HFFc6 (cell line): ENCODE measurements at regions not wholly inside any gene's neighbourhood (a gene's known extent, or its start where the extent isn't known, plus 50 kb on each side); places are given as distances from the start of the nearest gene placed in this dataset.
"Not testable (repeated sequence)": the region's sequence is repeated elsewhere in the genome, so short reads cannot be mapped to it uniquely, and the experiment has no call there.

Source experiments
- DNase-seq: peaks from one replicate; pipeline ENCODE4 v3.0.0-alpha.2; 2018
- H3K27ac Mint-ChIP-seq: 2 replicates; pipeline ENCODE4 v1.8.0; 2020; ENCODE audit warnings: mild to moderate bottlenecking, mixed read lengths
- H3K27me3 Mint-ChIP-seq: 2 replicates; pipeline ENCODE4 v1.8.0; 2021; ENCODE audit warnings: mild to moderate bottlenecking, moderate library complexity, mixed read lengths; ENCODE audit not compliant: insufficient read depth
- H3K36me3 Mint-ChIP-seq: 2 replicates; pipeline ENCODE4 v1.8.0; 2021; ENCODE audit warnings: low read depth, mixed read lengths
- H3K4me1 Mint-ChIP-seq: 2 replicates; pipeline ENCODE4 v1.8.0; 2020; ENCODE audit warnings: low read depth, mixed read lengths
- H3K4me3 Mint-ChIP-seq: 2 replicates; pipeline ENCODE4 v1.8.0; 2020; ENCODE audit warnings: mild to moderate bottlenecking, moderate library complexity, mixed read lengths
- H3K9me3 Mint-ChIP-seq: 2 replicates; pipeline ENCODE4 v1.8.0; 2020; ENCODE audit warnings: mild to moderate bottlenecking, mixed read lengths
- CTCF ChIP-seq: fragments of 200-600 bp; sonication (generic); IDR thresholded peaks from 2 replicates; pipeline ENCODE4 v1.5.0; 2021; ENCODE audit warnings: antibody characterized with exemption, mild to moderate bottlenecking

GRCh38 chr17:31798205-31798724 is 60.8 kb downstream of the COPRS start:
- DNase-seq = no peak
- Mint-ChIP-seq H3K36me3 (no peaks in the 10 kb centered on the region), H3K4me1 (peaks cover 6% of the 10 kb centered on the region), H3K27me3 (no peaks in the 10 kb centered on the region; the same call in 1 of the 2 replicates), H3K4me3 (no peak overlapping the region), H3K9me3 (no peaks in the 10 kb centered on the region), H3K27ac (no peak overlapping the region)
- TF ChIP-seq CTCF = no peak

- H3K27ac Mint-ChIP-seq, H3K27me3 Mint-ChIP-seq, DNase-seq, H3K9me3 Mint-ChIP-seq, H3K4me1 Mint-ChIP-seq, H3K36me3 Mint-ChIP-seq, H3K4me3 Mint-ChIP-seq: not testable (repeated sequence)
Measured at GRCh38 chr17:31795941-31796340, 63.1 kb downstream of the COPRS start.

- Mint-ChIP-seq H3K27ac (no peak overlapping the region), H3K4me1 (peaks cover 9% of the 10 kb centered on the region)
Measured at GRCh38 chr17:31794111-31794510, 64.9 kb downstream of the COPRS start.

GRCh38 chr17:31793634-31794033 is 65.4 kb downstream of the COPRS start:
- peaks cover 13% of the 10 kb centered on the region for H3K4me1 Mint-ChIP-seq
- not testable (repeated sequence) for H3K27me3 Mint-ChIP-seq, H3K4me3 Mint-ChIP-seq, H3K9me3 Mint-ChIP-seq, H3K27ac Mint-ChIP-seq, H3K36me3 Mint-ChIP-seq, DNase-seq

More at GRCh38 chr17:31794111-31794510, 64.9 kb downstream of the COPRS start:
- no peaks in the 10 kb centered on the region; the same call in 1 of the 2 replicates for H3K27me3 Mint-ChIP-seq
- H3K36me3 Mint-ChIP-seq = peaks cover 2% of the 10 kb centered on the region; the same call in 1 of the 2 replicates
- no peak for TF ChIP-seq CTCF
- no peaks in the 10 kb centered on the region for H3K9me3 Mint-ChIP-seq
- DNase-seq = no peak
- no peak overlapping the region for H3K4me3 Mint-ChIP-seq

GRCh38 chr17:31792007-31792585 is 66.9 kb downstream of the COPRS start:
- no peak for DNase-seq
- Mint-ChIP-seq H3K9me3 (no peaks in the 10 kb centered on the region), H3K27ac (no peak overlapping the region), H3K4me3 (no peak overlapping the region), H3K27me3 (no peaks in the 10 kb centered on the region; the same call in 1 of the 2 replicates), H3K4me1 (peaks cover 23% of the 10 kb centered on the region), H3K36me3 (peaks cover 4% of the 10 kb centered on the region; the same call in 1 of the 2 replicates)
- no peak for TF ChIP-seq CTCF

GRCh38 chr17:31789707-31790505 is 69.1 kb downstream of the COPRS start:
- DNase-seq = no peak
- TF ChIP-seq CTCF = no peak
- H3K4me1 Mint-ChIP-seq = peaks cover 30% of the 10 kb centered on the region
- H3K27me3 Mint-ChIP-seq = no peaks in the 10 kb centered on the region; the same call in 1 of the 2 replicates
- H3K36me3 Mint-ChIP-seq = peaks cover 8% of the 10 kb centered on the region
- H3K9me3 Mint-ChIP-seq = 0 out of 2 replicates have a peak, but pooled peaks cover 5% of the 10 kb centered on the region
- no peak overlapping the region for H3K4me3 Mint-ChIP-seq
- H3K27ac Mint-ChIP-seq = 0 out of 2 replicates have a peak overlapping the region, but pooled peaks have one; percentile 50
